HepG2 (cell line): ENCODE measurements at regions not wholly inside any gene's neighbourhood (a gene's known extent, or its start where the extent isn't known, plus 50 kb on each side); places are given as distances from the start of the nearest gene placed in this dataset.

Source experiments
- BHLHE40 ChIP-seq: IDR thresholded peaks from 2 replicates; pipeline ENCODE4 v1.6.1; 2011; ENCODE audit warnings: low read length, improper control_type of control experiment
- DPF2 ChIP-seq: sonication (generic); formaldehyde crosslinking; IDR thresholded peaks from 2 replicates; pipeline ENCODE4 v1.4.0; 2020; ENCODE audit warnings: mild to moderate bottlenecking, low read depth, missing genetic modification reagents, borderline replicate concordance
- JARID2 ChIP-seq: sonication (generic); formaldehyde crosslinking; IDR thresholded peaks from 2 replicates; pipeline ENCODE4 v1.8.1; 2023; ENCODE audit warnings: missing genetic modification reagents, inconsistent platforms; ENCODE audit not compliant: insufficient replicate concordance
- KDM3A ChIP-seq: IDR thresholded peaks from 2 replicates; pipeline ENCODE4 v1.6.1; 2018; ENCODE audit warnings: low read depth, missing compliant biosample characterization
- MYC ChIP-seq: sonication (generic); formaldehyde crosslinking; IDR thresholded peaks from 2 replicates; pipeline ENCODE4 v1.9.0; 2021; ENCODE audit warnings: missing genetic modification reagents, borderline replicate concordance
- NCOA1 ChIP-seq: sonication (generic); formaldehyde crosslinking; IDR thresholded peaks from 2 replicates; pipeline ENCODE4 v1.9.0; 2021; ENCODE audit warnings: missing genetic modification reagents
- NFKB2 ChIP-seq: sonication (generic); formaldehyde crosslinking; IDR thresholded peaks from 2 replicates; pipeline ENCODE4 v1.4.0; 2020; ENCODE audit warnings: missing genetic modification reagents, borderline replicate concordance
- TBX3 ChIP-seq: fragments of 450-650 bp; IDR thresholded peaks from 2 replicates; pipeline ENCODE4 v1.6.1; 2017; ENCODE audit warnings: antibody characterized with exemption, mild to moderate bottlenecking, inconsistent platforms, borderline replicate concordance
- TCF7L2 ChIP-seq: IDR thresholded peaks from 2 replicates; pipeline ENCODE4 v1.6.1; 2011; ENCODE audit warnings: mild to moderate bottlenecking, low read depth, low read length, moderate library complexity
- ZFY ChIP-seq: sonication (generic); formaldehyde crosslinking; IDR thresholded peaks from 2 replicates; pipeline ENCODE4 v1.4.0; 2020; ENCODE audit warnings: missing genetic modification reagents
- ZFYVE20 ChIP-seq: sonication (generic); formaldehyde crosslinking; IDR thresholded peaks from 2 replicates; pipeline ENCODE4 v1.8.0; 2023; ENCODE audit warnings: low read depth, mild to moderate bottlenecking, moderate library complexity, missing genetic modification reagents, borderline replicate concordance
- ZNF556 ChIP-seq: sonication (generic); formaldehyde crosslinking; IDR thresholded peaks from 2 replicates; pipeline ENCODE4 v1.4.0; 2020; ENCODE audit warnings: mild to moderate bottlenecking, missing genetic modification reagents, borderline replicate concordance
- ZNF713 ChIP-seq: sonication (generic); formaldehyde crosslinking; IDR thresholded peaks from 2 replicates; pipeline ENCODE4 v1.4.0; 2020; ENCODE audit warnings: mild to moderate bottlenecking, missing genetic modification reagents
- TF ChIP-seq, protein P1 (sequence below): sonication (generic); formaldehyde crosslinking; IDR thresholded peaks from 2 replicates; pipeline ENCODE4 v1.5.1; 2020; ENCODE audit warnings: missing genetic modification reagents, mild to moderate bottlenecking, borderline replicate concordance
- TF ChIP-seq, protein P2 (sequence below): sonication (generic); formaldehyde crosslinking; IDR thresholded peaks from 2 replicates; pipeline ENCODE4 v1.4.0; 2020; ENCODE audit warnings: missing genetic modification reagents, mild to moderate bottlenecking, borderline replicate concordance
- TF ChIP-seq, protein P3 (sequence below): IDR thresholded peaks from 2 replicates; pipeline ENCODE4 v1.6.1; 2016; ENCODE audit warnings: missing compliant biosample characterization, missing genetic modification reagents, borderline replicate concordance
- TF ChIP-seq, protein P4 (sequence below): sonication (generic); formaldehyde crosslinking; IDR thresholded peaks from 2 replicates; pipeline ENCODE4 v1.4.0; 2020; ENCODE audit warnings: missing genetic modification reagents, borderline replicate concordance

GRCh38 chr16:54430491-54431030, 144.0 kb upstream of the IRX3 start (continued):
- TF ChIP-seq, protein P1, sequence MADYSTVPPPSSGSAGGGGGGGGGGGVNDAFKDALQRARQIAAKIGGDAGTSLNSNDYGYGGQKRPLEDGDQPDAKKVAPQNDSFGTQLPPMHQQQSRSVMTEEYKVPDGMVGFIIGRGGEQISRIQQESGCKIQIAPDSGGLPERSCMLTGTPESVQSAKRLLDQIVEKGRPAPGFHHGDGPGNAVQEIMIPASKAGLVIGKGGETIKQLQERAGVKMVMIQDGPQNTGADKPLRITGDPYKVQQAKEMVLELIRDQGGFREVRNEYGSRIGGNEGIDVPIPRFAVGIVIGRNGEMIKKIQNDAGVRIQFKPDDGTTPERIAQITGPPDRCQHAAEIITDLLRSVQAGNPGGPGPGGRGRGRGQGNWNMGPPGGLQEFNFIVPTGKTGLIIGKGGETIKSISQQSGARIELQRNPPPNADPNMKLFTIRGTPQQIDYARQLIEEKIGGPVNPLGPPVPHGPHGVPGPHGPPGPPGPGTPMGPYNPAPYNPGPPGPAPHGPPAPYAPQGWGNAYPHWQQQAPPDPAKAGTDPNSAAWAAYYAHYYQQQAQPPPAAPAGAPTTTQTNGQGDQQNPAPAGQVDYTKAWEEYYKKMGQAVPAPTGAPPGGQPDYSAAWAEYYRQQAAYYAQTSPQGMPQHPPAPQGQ = no peak
- TF ChIP-seq, protein P2, sequence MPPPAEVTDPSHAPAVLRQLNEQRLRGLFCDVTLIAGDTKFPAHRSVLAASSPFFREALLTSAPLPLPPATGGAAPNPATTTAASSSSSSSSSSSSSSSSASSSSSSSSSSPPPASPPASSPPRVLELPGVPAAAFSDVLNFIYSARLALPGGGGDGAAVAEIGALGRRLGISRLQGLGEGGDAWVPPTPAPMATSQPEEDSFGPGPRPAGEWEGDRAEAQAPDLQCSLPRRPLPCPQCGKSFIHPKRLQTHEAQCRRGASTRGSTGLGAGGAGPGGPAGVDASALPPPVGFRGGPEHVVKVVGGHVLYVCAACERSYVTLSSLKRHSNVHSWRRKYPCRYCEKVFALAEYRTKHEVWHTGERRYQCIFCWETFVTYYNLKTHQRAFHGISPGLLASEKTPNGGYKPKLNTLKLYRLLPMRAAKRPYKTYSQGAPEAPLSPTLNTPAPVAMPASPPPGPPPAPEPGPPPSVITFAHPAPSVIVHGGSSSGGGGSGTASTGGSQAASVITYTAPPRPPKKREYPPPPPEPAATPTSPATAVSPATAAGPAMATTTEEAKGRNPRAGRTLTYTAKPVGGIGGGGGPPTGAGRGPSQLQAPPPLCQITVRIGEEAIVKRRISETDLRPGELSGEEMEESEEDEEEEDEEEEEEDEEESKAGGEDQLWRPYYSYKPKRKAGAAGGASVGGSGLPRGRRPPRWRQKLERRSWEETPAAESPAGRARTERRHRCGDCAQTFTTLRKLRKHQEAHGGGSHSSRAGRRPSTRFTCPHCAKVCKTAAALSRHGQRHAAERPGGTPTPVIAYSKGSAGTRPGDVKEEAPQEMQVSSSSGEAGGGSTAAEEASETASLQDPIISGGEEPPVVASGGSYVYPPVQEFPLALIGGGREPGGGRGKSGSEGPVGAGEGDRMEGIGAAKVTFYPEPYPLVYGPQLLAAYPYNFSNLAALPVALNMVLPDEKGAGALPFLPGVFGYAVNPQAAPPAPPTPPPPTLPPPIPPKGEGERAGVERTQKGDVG (CRISPR knock-in tag) = no peak
- TF ChIP-seq, protein P3, sequence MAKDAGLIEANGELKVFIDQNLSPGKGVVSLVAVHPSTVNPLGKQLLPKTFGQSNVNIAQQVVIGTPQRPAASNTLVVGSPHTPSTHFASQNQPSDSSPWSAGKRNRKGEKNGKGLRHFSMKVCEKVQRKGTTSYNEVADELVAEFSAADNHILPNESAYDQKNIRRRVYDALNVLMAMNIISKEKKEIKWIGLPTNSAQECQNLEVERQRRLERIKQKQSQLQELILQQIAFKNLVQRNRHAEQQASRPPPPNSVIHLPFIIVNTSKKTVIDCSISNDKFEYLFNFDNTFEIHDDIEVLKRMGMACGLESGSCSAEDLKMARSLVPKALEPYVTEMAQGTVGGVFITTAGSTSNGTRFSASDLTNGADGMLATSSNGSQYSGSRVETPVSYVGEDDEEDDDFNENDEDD (CRISPR knock-in tag) = no peak
- 0 out of 2 replicates have a peak, but pooled peaks have one; percentile 23 for TF ChIP-seq ZFY
- TF ChIP-seq BHLHE40 = peak; percentile 35; the same call in 1 of the 2 replicates
- no peak for TF ChIP-seq ZFYVE20 (CRISPR knock-in tag)
- TF ChIP-seq JARID2 (CRISPR knock-in tag) = no peak
- TF ChIP-seq DPF2 (CRISPR knock-in tag) = peak; percentile 51; the same call in 1 of the 2 replicates
- no peak for TF ChIP-seq KDM3A (CRISPR knock-in tag)
- 0 out of 2 replicates have a peak, but pooled peaks have one; percentile 42 for TF ChIP-seq ZNF556 (CRISPR knock-in tag)
- peak; percentile 80; the same call in 1 of the 2 replicates for TF ChIP-seq TBX3
- TF ChIP-seq, protein P4, sequence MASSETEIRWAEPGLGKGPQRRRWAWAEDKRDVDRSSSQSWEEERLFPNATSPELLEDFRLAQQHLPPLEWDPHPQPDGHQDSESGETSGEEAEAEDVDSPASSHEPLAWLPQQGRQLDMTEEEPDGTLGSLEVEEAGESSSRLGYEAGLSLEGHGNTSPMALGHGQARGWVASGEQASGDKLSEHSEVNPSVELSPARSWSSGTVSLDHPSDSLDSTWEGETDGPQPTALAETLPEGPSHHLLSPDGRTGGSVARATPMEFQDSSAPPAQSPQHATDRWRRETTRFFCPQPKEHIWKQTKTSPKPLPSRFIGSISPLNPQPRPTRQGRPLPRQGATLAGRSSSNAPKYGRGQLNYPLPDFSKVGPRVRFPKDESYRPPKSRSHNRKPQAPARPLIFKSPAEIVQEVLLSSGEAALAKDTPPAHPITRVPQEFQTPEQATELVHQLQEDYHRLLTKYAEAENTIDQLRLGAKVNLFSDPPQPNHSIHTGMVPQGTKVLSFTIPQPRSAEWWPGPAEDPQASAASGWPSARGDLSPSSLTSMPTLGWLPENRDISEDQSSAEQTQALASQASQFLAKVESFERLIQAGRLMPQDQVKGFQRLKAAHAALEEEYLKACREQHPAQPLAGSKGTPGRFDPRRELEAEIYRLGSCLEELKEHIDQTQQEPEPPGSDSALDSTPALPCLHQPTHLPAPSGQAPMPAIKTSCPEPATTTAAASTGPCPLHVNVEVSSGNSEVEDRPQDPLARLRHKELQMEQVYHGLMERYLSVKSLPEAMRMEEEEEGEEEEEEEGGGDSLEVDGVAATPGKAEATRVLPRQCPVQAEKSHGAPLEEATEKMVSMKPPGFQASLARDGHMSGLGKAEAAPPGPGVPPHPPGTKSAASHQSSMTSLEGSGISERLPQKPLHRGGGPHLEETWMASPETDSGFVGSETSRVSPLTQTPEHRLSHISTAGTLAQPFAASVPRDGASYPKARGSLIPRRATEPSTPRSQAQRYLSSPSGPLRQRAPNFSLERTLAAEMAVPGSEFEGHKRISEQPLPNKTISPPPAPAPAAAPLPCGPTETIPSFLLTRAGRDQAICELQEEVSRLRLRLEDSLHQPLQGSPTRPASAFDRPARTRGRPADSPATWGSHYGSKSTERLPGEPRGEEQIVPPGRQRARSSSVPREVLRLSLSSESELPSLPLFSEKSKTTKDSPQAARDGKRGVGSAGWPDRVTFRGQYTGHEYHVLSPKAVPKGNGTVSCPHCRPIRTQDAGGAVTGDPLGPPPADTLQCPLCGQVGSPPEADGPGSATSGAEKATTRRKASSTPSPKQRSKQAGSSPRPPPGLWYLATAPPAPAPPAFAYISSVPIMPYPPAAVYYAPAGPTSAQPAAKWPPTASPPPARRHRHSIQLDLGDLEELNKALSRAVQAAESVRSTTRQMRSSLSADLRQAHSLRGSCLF (CRISPR knock-in tag) = no peak
- TF ChIP-seq NFKB2 = no peak
- no peak for TF ChIP-seq NCOA1 (CRISPR knock-in tag)
- TF ChIP-seq MYC (CRISPR knock-in tag) = peak; percentile 22; the same call in 1 of the 2 replicates
- no peak; the same call in 1 of the 2 replicates for TF ChIP-seq TCF7L2
- TF ChIP-seq ZNF713 (CRISPR knock-in tag) = no peak
